ENCODE measurements at regions not wholly inside any gene's neighbourhood (a gene's known extent, or its start where the extent isn't known, plus 50 kb on each side); places are given as distances from the start of the nearest gene placed in this dataset.

DNA sequence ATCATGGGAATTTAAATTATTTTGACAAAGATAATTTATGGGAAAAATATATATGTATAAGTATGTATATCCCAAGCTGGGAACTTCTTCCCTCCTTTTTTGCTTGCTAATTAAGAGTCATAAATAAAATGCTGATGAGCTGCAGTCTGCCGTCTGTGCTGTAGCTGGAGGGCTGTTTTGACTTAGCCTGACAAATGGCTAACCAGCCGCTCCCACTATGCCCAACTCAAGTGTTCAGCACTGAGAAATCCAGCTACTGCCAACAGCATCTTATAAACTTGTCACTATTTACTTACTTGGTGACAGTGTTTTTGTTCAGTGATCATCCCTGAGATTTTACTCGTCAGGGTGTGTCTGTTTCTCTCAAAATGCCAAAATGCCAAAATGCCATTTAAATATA, 171.2 kb upstream of the PGRMC2 start:
- peaks cover 0 to 4% of the 10 kb centered on the region in 2 donors for H3K4me1 ChIP-seq (ENCODE audit: control insufficient read depth in 2 of 2, insufficient read depth in 2 of 2, low read length in 2 of 2)
- ATAC-seq (ENCODE audit: low read depth) (no peak), DNase-seq (no peak)
- H3K4me3 ChIP-seq (ENCODE audit: control extremely low read depth in 1 of 5, extremely low read depth in 1 of 5, insufficient read depth in 1 of 5, low read depth in 2 of 5, low read length in 4 of 5): no peak overlapping the region
- no peak overlapping the region for H3K9ac ChIP-seq (ENCODE audit: low read length)
- H3K4me3 Mint-ChIP-seq: no peak overlapping the region
- no peaks in the 10 kb centered on the region for H3K9me3 Mint-ChIP-seq (ENCODE audit: insufficient read depth)
- H2AFZ ChIP-seq (ENCODE audit: insufficient read depth, low read depth, low read length, poor library complexity, severe bottlenecking): no peak overlapping the region
- ChIA-PET CTCF (no interaction called here), POLR2A (no interaction called here)
- no peaks in the 10 kb centered on the region for H3K79me2 ChIP-seq (ENCODE audit: control insufficient read depth, insufficient read depth, low read length)
- peaks cover 14% of the 10 kb centered on the region for H3K27me3 Mint-ChIP-seq
- H3K27me3 ChIP-seq (replicated peaks in 1 of 4; ENCODE audit: control extremely low read depth in 1 of 4, control insufficient read depth in 3 of 4, insufficient read depth in 4 of 4, low read length in 3 of 4): no peaks in the 10 kb centered on the region
- H3K27ac ChIP-seq (ENCODE audit: low read length in 2 of 2): no peak overlapping the region
- no peaks in the 10 kb centered on the region for H3K36me3 ChIP-seq (replicated peaks in 1 of 2; ENCODE audit: control extremely low read depth in 1 of 2, control insufficient read depth in 1 of 2, extremely low read depth in 1 of 2, insufficient read depth in 2 of 2, low read length in 1 of 2)
- no peaks in the 10 kb centered on the region for H3K9me3 ChIP-seq (ENCODE audit: control extremely low read depth in 1 of 3, control insufficient read depth in 2 of 3, insufficient read depth in 1 of 3, low read length in 2 of 3)
- no peak overlapping the region for H3K27ac Mint-ChIP-seq
- 100% methylated on average over 1 of the region's 3 CpGs for WGBS (ENCODE audit: insufficient coverage)
- TF ChIP-seq CTCF (IDR thresholded peaks at IDR 0.05) (no peak), EZH2 (IDR thresholded peaks at IDR 0.05; ENCODE audit: borderline replicate concordance, insufficient read depth, low read depth, low read length, poor library complexity, severe bottlenecking) (no peak)
- H3K4me1 Mint-ChIP-seq: peaks cover 8% of the 10 kb centered on the region
- no peaks in the 10 kb centered on the region for H4K20me1 ChIP-seq (ENCODE audit: control insufficient read depth, insufficient read depth, low read length, poor library complexity, severe bottlenecking)
- intact Hi-C loops (cut with micrococcal nuclease): no loop called here
- no peak overlapping the region for H3K4me2 ChIP-seq (replicated peaks; ENCODE audit: low read depth, low read length, poor library complexity, severe bottlenecking)

DNA sequence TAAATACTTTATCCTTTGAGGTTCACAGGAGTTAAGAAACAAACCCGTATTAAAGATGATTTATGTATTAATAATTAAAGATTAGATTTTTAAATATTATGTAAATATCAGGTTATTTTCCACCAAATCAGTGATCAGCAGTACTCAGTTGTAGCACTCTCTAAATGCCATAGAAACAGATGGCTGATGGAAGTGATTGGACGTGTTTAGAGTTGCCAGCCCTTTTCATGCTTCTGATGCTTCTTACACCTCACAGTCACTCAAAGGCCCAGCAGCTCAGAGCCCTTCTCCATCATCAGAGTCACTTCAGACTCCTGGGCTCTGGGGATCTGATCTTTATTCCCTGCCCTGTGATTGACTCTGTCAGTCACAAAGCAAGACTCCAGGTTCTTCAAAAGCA, 170.1 kb upstream of the PGRMC2 start:
- H3K4me2 ChIP-seq (replicated peaks; ENCODE audit: low read depth, low read length, poor library complexity, severe bottlenecking): no peak overlapping the region
- intact Hi-C loops (cut with micrococcal nuclease): no loop called here

More for the DNA sequence above, 170.1 kb upstream of the PGRMC2 start:
- H3K4me3 ChIP-seq (ENCODE audit: control extremely low read depth in 1 of 5, extremely low read depth in 1 of 5, insufficient read depth in 1 of 5, low read depth in 2 of 5, low read length in 4 of 5): no peak overlapping the region
- Mint-ChIP-seq H3K9me3 (ENCODE audit: insufficient read depth) (no peaks in the 10 kb centered on the region), H3K27me3 (peaks cover 14% of the 10 kb centered on the region), H3K27ac (no peak overlapping the region), H3K4me3 (no peak overlapping the region), H3K4me1 (peaks cover 8% of the 10 kb centered on the region)
- ChIA-PET CTCF (no interaction called here), POLR2A (no interaction called here)
- H3K9me3 ChIP-seq (ENCODE audit: control extremely low read depth in 1 of 3, control insufficient read depth in 2 of 3, insufficient read depth in 1 of 3, low read length in 2 of 3): no peaks in the 10 kb centered on the region
- H3K27ac ChIP-seq (ENCODE audit: low read length in 2 of 2): no peak overlapping the region
- H3K9ac ChIP-seq (ENCODE audit: low read length): no peak overlapping the region
- no peaks in the 10 kb centered on the region for H3K79me2 ChIP-seq (ENCODE audit: control insufficient read depth, insufficient read depth, low read length)
- no peak for TF ChIP-seq CTCF (IDR thresholded peaks at IDR 0.05)
- TF ChIP-seq EZH2 (IDR thresholded peaks at IDR 0.05; ENCODE audit: borderline replicate concordance, insufficient read depth, low read depth, low read length, poor library complexity, severe bottlenecking): no peak
- no peaks in the 10 kb centered on the region for H3K36me3 ChIP-seq (replicated peaks in 1 of 2; ENCODE audit: control extremely low read depth in 1 of 2, control insufficient read depth in 1 of 2, extremely low read depth in 1 of 2, insufficient read depth in 2 of 2, low read length in 1 of 2)
- DNase-seq: no peak
- peaks cover 0 to 4% of the 10 kb centered on the region in 2 donors for H3K4me1 ChIP-seq (ENCODE audit: control insufficient read depth in 2 of 2, insufficient read depth in 2 of 2, low read length in 2 of 2)
- no peak overlapping the region for H2AFZ ChIP-seq (ENCODE audit: insufficient read depth, low read depth, low read length, poor library complexity, severe bottlenecking)
- H4K20me1 ChIP-seq (ENCODE audit: control insufficient read depth, insufficient read depth, low read length, poor library complexity, severe bottlenecking): no peaks in the 10 kb centered on the region
- 100% methylated on average over 1 of the region's 2 CpGs for WGBS (ENCODE audit: insufficient coverage)
- no peak for ATAC-seq (ENCODE audit: low read depth)
- no peaks in the 10 kb centered on the region for H3K27me3 ChIP-seq (replicated peaks in 1 of 4; ENCODE audit: control extremely low read depth in 1 of 4, control insufficient read depth in 3 of 4, insufficient read depth in 4 of 4, low read length in 3 of 4)
